CD4-positive, alpha-beta T cell treated with Interleukin-15 for 4 hours (primary cell): ENCODE measurements at regions not wholly inside any gene's neighbourhood (a gene's known extent, or its start where the extent isn't known, plus 50 kb on each side); places are given as distances from the start of the nearest gene placed in this dataset.
"Not testable (repeated sequence)": the region's sequence is repeated elsewhere in the genome, so short reads cannot be mapped to it uniquely, and the experiment has no call there.

ENCODE experiments used
- DNase-seq: peaks from one replicate; pipeline ENCODE4 v3.0.0-alpha.2; 2020; ENCODE audit warnings: low spot score

GRCh38 chr2:75381032-75381431 is 179.7 kb downstream of the EVA1A start:
- no peak for DNase-seq

- no peak for DNase-seq
Observed at GRCh38 chr2:75379476-75380210, 180.3 kb upstream of the TACR1 start.

- DNase-seq, result no peak
Observed at GRCh38 chr2:75375646-75376582, 176.6 kb upstream of the TACR1 start.

- DNase-seq, result not testable (repeated sequence)
Observed at GRCh38 chr2:75374414-75374957, 175.2 kb upstream of the TACR1 start.

- no peak for DNase-seq
Observed at GRCh38 chr2:75367401-75367800, 168.1 kb upstream of the TACR1 start.

- no peak for DNase-seq
Observed at GRCh38 chr2:75361486-75361885, 162.2 kb upstream of the TACR1 start.

GRCh38 chr2:75360945-75361344 is 161.6 kb upstream of the TACR1 start:
- DNase-seq, result no peak

- no peak for DNase-seq
Observed at GRCh38 chr2:75356865-75357264, 157.5 kb upstream of the TACR1 start.

GRCh38 chr2:75353131-75353530 is 153.8 kb upstream of the TACR1 start:
- no peak for DNase-seq

GRCh38 chr2:75348307-75348706 is 149.0 kb upstream of the TACR1 start:
- DNase-seq, result no peak

GRCh38 chr2:75344146-75344545 is 144.8 kb upstream of the TACR1 start:
- DNase-seq, result no peak

- DNase-seq, result no peak
Observed at GRCh38 chr2:75342504-75343175, 143.3 kb upstream of the TACR1 start.

GRCh38 chr2:75340560-75340959 is 141.2 kb upstream of the TACR1 start:
- DNase-seq, result no peak

- no peak for DNase-seq
Observed at GRCh38 chr2:75338461-75338860, 139.1 kb upstream of the TACR1 start.

- no peak for DNase-seq
Observed at GRCh38 chr2:75337619-75338018, 138.3 kb upstream of the TACR1 start.

- DNase-seq, result no peak
Observed at GRCh38 chr2:75337016-75337415, 137.7 kb upstream of the TACR1 start.

GRCh38 chr2:75336451-75336850 is 137.1 kb upstream of the TACR1 start:
- DNase-seq, result no peak

- DNase-seq, result no peak
Observed at GRCh38 chr2:75334076-75334475, 134.8 kb upstream of the TACR1 start.

- DNase-seq, result no peak
Observed at GRCh38 chr2:75333646-75334045, 134.3 kb upstream of the TACR1 start.

GRCh38 chr2:75328156-75328555 is 128.8 kb upstream of the TACR1 start:
- no peak for DNase-seq

- no peak for DNase-seq
Observed at GRCh38 chr2:75327334-75327733, 128.0 kb upstream of the TACR1 start.

- no peak for DNase-seq
Observed at GRCh38 chr2:75326645-75327044, 127.3 kb upstream of the TACR1 start.
